NK-92 treated with Interleukin-12 subunit alpha and Interleukin-12 subunit beta, amount 100 ng/mL, for 24 hours (cell line): ENCODE measurements at regions not wholly inside any gene's neighbourhood (a gene's known extent, or its start where the extent isn't known, plus 50 kb on each side); places are given as distances from the start of the nearest gene placed in this dataset.

Source experiments
- DNase-seq: peaks from one replicate; lab custom pipeline; 2025; lab: John Stamatoyannopoulos, UW

- DNase-seq, result no peak
Measured at GRCh38 chr4:89363786-89364185, 56.2 kb upstream of the GPRIN3 start.

GRCh38 chr4:89358935-89359638, 51.5 kb upstream of the GPRIN3 start:
- DNase-seq, result no peak

GRCh38 chr4:89357787-89358186, 50.2 kb upstream of the GPRIN3 start:
- no peak for DNase-seq
